Left hindlimb (tissue), 1 donor: ENCODE measurements at regions not wholly inside any gene's neighbourhood (a gene's known extent, or its start where the extent isn't known, plus 50 kb on each side); places are given as distances from the start of the nearest gene placed in this dataset.
A peak's percentile ranks its signal among the peaks of the same experiment; 100 is the strongest.

Experiments used
- DNase-seq: peaks from one replicate; pipeline ENCODE4 v3.0.0-alpha.2; 2018

GRCh38 chr10:43863859-43864591, 215.3 kb upstream of the ZNF32 start:
- DNase-seq: no peak

GRCh38 chr10:43863270-43863669, 214.6 kb upstream of the ZNF32 start:
- DNase-seq: no peak

DNA sequence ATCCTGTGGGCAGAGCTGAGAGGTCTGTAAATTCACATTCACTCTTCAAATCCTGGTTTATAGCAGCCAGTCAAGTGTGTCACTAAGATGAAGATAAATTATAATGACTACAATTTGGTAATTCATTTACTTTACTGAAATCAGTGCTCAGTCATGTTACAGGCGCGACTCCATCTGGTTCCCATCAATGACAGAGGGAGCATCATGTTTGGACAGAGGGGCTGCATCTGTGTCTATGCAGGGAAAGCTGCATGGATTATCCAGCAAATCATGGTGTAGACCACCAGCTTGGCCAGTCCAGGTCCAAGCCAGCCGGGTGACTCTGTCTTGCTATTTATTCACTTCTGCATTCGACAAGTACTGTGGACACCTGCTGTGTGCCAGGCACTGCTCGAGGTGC, 214.1 kb upstream of the ZNF32 start:
- DNase-seq: no peak

DNA sequence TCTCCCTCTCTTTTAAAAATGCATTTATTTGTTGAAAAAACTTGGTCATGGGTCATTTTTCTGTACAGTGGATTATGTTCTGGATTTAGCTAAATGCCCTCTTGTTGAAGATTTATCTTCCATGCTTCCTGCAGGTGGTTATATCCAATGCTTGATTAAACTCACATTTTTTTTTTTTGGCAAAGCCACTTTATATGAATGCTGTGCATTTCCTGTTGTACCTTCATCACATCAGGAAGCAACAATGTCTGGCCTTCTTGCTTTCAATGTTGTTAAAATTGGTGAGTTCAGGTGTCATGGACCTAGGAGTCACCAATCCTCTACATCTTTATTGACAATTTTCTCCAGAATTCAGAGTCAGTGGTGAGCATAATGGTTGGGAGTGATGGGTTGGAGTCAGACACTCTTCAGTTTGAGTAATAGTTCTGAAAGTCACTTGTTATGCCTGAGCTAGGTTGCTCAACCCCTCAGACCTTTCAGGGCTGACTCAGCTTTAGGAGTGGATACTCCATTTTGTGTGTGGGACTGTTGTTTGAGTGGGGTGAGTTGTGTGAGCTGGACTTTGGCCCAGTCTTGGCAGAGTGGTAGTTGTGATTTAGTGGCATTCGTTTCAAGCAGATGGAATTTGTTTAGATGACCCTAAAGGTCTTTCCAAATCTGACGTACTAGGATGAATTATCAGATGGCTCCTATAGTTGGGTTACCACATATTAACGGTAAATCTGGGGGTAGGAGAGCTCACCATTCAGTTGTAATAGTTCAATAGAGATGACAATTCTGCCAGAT, 213.5 kb upstream of the ZNF32 start:
- no peak for DNase-seq

DNA sequence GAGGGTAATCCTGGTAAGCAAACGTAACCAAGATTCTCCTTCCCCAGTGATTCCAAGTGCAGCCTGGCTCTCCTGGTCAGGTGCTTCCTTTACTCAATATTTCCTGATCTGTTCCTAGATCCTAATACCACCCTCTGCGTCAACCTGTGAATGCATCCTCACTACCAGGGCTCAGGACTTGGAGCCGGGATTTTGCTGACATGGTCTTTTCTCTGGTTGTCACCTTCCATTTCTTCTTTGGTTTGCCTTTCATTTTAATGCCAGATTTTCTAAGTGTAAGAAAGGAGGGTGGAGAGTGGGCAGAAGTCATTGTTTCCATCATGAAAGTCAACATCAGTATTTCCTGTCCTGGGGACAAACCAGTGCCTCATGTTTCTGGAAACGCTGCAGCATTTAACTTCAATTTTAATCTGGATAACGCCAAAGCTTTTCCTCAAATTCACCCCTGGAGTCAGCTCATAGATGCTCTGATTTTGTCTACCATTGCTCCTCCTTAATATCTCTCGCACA, 210.4 kb upstream of the ZNF32 start:
- no peak for DNase-seq

- no peak for DNase-seq
Observed at GRCh38 chr10:43857931-43858315, 209.2 kb upstream of the ZNF32 start.

DNA sequence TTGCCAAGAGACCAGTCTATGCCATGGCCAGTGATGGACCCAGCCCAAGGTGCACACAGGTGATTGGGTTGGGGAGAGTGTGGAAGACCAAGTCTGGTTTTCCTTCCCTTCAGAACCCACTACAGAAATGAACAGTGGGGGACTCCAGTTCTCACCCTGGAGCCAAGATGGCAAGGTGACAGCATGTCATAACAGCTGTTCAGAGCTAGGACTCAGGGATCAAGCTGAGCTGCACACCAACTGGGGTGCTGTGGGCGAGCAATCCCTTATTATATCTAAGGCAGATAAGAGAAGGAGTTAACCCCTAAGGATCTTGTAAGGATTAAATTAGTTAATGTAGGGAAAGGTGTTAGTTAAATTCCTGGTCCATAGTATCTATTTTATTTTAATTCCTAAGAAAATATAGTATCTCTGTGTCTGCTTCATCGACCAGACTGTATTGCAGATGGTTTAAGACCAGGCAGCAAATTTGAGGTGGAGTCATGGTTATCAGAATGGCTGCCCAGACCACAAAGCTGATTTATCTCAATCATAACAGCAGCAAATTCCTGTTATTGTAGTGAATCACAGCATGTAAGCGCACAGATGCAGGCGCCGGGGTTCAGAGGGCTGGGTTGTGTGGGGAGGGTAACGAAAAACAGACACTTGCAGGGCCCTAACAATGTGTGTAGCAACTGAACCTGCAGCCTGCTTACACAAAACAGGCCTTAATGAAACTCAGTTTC, 208.7 kb upstream of the ZNF32 start:
- DNase-seq: no peak

GRCh38 chr10:43856299-43856698, 207.6 kb upstream of the ZNF32 start:
- DNase-seq: no peak

GRCh38 chr10:43855667-43856210, 207.1 kb upstream of the ZNF32 start:
- DNase-seq: no peak

GRCh38 chr10:43854007-43854406, 205.3 kb upstream of the ZNF32 start:
- DNase-seq: no peak

- DNase-seq: no peak
Observed at GRCh38 chr10:43853369-43853768, 204.7 kb upstream of the ZNF32 start.

DNA sequence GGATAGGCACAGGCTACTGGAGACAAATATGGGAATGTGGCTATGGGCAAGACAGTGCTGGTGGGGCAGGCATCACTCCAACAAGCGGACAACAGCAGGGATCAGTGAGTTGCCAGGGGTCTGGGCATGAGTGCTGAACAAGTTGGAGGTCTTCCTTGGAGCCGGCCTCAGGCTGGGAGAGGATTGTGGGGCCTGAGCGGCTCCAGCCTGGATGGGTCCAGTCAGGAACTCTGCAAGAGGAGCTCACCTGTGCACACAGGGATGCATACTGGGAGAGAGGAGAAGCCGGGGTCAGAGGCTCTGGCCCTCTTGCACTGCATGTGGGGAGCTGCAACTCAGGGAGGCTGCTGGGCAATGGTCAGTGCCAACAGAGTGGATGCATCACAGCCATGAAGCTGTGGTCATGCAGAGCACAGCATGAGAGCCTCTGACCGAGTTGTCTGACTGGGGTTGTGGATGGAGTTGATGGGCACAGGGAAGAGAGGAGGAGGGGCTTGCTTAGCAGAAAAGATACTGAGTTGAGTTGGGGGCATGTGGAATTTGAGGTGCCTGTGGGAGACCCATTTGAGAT, 204.0 kb upstream of the ZNF32 start:
- DNase-seq: no peak

DNA sequence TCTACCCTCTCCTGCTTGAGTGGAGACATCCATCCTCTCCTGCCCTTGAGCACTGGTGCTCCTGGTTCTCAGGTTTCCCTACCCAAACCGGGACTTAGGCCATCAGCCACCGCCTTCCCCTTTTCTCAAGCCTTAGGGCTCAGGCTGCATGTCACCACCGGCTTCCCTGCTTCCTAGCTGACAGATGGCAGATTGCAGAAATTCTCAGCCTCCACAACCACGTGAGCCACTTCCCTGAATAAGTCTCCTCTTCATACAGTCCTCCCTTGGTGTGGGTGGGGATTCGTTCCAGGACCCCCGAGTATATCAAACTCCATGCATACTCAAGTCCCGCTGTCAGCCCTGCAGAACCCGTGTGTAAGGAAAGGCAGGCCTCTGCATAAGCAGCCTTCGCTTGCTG, 203.5 kb upstream of the ZNF32 start:
- no peak for DNase-seq

- DNase-seq: no peak
Observed at GRCh38 chr10:43851030-43851429, 202.3 kb upstream of the ZNF32 start.

DNA sequence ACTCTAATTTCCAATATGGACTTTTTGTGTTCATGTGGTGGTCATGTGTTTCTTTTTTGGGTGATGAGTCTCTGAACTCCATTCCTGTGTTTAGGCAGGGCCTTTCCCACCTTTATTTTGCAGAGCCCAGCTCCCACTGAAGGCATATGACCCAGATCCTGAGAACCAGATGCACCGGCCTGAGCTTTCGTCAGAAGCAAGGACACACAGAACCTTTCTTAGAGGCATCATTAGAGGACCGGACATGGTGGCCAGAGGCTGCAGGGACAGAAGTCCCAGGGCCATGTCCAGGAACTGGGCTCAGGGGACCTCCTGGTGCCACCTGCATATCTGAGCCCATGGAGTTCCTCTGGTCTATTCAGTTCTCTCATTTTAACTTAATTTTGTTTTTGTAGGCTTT, 200.9 kb upstream of the ZNF32 start:
- DNase-seq: no peak

GRCh38 chr10:43846968-43847367, 198.3 kb upstream of the ZNF32 start:
- DNase-seq: no peak

- no peak for DNase-seq
Observed at GRCh38 chr10:43846187-43846680, 197.6 kb upstream of the ZNF32 start.

- DNase-seq: no peak
Observed at GRCh38 chr10:43845121-43845520, 196.4 kb upstream of the ZNF32 start.

DNA sequence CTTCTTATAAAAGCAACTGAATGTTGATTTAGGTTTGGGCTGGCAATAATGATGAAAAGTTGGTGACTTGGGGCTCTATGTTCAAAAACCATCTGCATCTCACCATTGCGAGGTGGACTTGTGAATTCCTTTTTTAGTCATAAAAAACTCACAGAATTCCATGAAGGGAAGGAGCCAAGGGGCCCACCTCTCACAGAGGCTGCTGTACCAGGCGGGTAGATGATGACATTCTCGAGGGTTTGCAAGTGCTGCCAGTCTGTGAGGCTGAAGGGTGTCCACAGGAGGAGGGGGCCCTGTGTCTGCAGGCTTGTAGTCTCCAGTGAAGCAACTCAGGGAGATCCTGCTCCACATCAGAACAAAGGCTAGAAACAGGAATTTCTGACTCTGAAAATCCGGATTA, 195.5 kb upstream of the ZNF32 start:
- DNase-seq: no peak

DNA sequence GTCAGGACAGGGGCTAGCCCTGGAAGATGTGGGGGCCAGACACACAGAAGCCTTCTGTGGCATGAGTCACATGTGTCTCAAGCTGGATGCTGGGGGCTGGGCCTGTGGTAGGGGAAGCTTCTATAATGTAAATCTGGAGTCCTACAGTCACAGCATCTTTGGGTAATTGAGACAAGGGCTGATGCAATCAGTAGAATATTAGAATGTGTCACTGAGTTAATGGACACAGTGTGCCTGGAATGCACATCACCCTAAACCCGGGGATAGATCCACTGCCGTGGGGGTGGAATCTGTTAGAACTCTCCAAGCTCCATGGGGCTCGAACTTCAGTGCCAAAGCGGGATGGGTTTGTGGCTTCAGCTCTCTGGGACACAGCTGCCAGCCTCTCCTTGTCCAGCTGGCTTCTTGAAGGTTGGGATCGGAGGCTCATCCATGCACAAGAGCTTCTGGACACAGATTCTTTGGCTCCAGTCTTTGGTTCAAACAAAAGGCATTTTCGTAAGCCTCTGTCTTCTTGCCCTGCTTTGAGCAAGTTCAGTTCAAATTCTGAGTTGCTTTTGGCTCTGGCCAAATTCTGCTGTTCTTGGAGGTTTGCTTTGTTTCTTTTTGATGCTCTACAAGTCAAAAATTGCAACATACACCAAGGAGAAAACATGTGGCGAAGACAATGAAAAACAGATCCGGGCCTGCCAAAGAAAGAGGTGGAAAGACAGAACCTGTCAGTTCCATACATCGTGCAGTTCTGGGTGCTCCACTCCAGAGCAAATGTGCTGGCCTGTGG, 194.8 kb upstream of the ZNF32 start:
- DNase-seq: peak; percentile 66

GRCh38 chr10:43842496-43842895, 193.8 kb upstream of the ZNF32 start:
- DNase-seq: no peak

GRCh38 chr10:43842072-43842471, 193.4 kb upstream of the ZNF32 start:
- DNase-seq: no peak
